Testis (tissue), 2 donors: ENCODE measurements at regions not wholly inside any gene's neighbourhood (a gene's known extent, or its start where the extent isn't known, plus 50 kb on each side); places are given as distances from the start of the nearest gene placed in this dataset.

Experiments used
- DNase-seq: peaks from one replicate; pipeline ENCODE4 v3.0.0-alpha.2; 2019
- H3K27ac ChIP-seq, 2 donors: fragments of 200-600 bp; sonication (generic); one replicate each; pipeline ENCODE4 v1.5.1; 2019
- H3K27me3 ChIP-seq: fragments of 200-600 bp; sonication (generic); one replicate; pipeline ENCODE4 v1.5.1; 2019
- H3K36me3 ChIP-seq: fragments of 200-600 bp; sonication (generic); one replicate; pipeline ENCODE4 v1.5.1; 2017; ENCODE audit warnings: low read depth; ENCODE audit errors: missing control alignments
- H3K4me1 ChIP-seq: fragments of 200-600 bp; sonication (generic); one replicate; pipeline ENCODE4 v1.5.1; 2019
- H3K4me3 ChIP-seq, 2 donors: fragments of 200-600 bp; sonication (generic); one replicate each; pipeline ENCODE4 v1.5.1; 2017 to 2019
- H3K9me3 ChIP-seq: fragments of 200-600 bp; sonication (generic); one replicate; pipeline ENCODE4 v1.5.1; 2017
- POLR2A ChIP-seq: fragments of 450-650 bp; IDR thresholded peaks from one replicate; pipeline ENCODE4 v1.6.1; 2017; ENCODE audit warnings: antibody characterized with exemption, mild to moderate bottlenecking, moderate library complexity
- WGBS, 2 donors: methylation state at CpG; one replicate each; pipeline ENCODE4 v1.1.5; 2018; 5-methylcytosine and 5-hydroxymethylcytosine counted together
- intact Hi-C: fragments of 100-400 bp; cut with DNase I; formaldehyde crosslinking; loops from one replicate; pipeline ENCODE4 v1.15.1; 2023; ENCODE audit warnings: low total_unique reads
- TF ChIP-seq, protein P1 (sequence below), 3 experiments: fragments of 450-650 bp in 2 of 3; fragments of 200-600 bp in 1 of 3; sonication (generic) in 1 of 3; IDR thresholded peaks; one replicate each; pipeline ENCODE4 v1.5.1; 2016 to 2019; ENCODE audit warnings: antibody characterized with exemption in 3 of 3, mild to moderate bottlenecking in 2 of 3, moderate library complexity in 1 of 3

DNA sequence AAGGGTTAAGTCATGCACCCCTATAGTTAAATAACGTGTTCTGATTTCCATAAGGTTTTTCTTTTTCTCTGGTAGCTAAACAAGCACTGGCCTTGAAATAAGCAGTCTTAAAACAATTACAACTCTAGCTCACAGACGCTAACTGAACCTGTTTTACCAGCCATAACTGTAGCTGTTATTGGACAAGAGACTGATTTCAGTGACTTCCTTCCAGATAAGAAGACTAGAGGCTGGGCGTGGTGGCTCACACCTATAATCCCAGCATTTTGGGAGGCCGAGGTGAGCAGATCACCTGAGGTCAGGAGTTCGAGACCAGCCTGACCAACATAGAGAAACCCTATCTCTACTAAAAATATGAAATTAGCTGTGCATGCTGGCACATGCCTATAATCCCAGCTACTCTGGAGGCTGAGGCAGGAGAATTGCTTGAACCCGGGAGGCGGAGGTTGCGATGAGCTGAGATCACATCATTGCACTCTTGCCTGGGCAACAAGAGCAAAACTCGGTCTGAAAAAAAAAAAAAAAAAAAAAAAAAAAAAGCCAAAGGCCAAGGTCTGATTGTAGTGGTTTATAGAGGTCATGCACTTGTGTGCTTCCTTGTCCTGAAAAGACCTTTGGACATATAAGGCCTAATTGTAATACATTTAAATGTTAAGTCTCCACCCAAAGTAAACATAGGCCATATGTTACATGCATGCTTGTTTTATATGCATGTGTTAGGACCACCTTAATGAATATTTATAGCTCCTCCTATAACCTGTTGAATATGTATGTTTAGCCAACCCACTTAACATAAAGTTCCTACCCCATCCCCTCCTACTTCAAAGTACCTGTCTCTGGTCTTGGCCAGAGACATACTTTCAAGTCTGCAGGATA lies 319.5 kb upstream of the CA10 start:
- TF ChIP-seq POLR2A: no peak
- TF ChIP-seq, protein P1, sequence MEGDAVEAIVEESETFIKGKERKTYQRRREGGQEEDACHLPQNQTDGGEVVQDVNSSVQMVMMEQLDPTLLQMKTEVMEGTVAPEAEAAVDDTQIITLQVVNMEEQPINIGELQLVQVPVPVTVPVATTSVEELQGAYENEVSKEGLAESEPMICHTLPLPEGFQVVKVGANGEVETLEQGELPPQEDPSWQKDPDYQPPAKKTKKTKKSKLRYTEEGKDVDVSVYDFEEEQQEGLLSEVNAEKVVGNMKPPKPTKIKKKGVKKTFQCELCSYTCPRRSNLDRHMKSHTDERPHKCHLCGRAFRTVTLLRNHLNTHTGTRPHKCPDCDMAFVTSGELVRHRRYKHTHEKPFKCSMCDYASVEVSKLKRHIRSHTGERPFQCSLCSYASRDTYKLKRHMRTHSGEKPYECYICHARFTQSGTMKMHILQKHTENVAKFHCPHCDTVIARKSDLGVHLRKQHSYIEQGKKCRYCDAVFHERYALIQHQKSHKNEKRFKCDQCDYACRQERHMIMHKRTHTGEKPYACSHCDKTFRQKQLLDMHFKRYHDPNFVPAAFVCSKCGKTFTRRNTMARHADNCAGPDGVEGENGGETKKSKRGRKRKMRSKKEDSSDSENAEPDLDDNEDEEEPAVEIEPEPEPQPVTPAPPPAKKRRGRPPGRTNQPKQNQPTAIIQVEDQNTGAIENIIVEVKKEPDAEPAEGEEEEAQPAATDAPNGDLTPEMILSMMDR (IDR thresholded peaks at IDR 0.05): no peak
- Histone ChIP-seq H3K9me3 (no peaks in the 10 kb centered on the region), H3K27me3 (no peaks in the 10 kb centered on the region), H3K4me3 (no peak overlapping the region), H3K36me3 (no peaks in the 10 kb centered on the region), H3K4me1 (no peaks in the 10 kb centered on the region), H3K27ac (no peak overlapping the region)
- WGBS, 2 donors: 78 to 92% methylated on average over 9 of the region's 9 CpGs
- intact Hi-C loops: no loop called here
- DNase-seq: no peak

- H3K27me3 ChIP-seq: no peaks in the 10 kb centered on the region
Observed at GRCh38 chr17:52476638-52477313, 318.3 kb upstream of the CA10 start.

GRCh38 chr17:52470553-52470952 lies 312.0 kb upstream of the CA10 start:
- Histone ChIP-seq H3K27me3 (no peaks in the 10 kb centered on the region), H3K4me1 (no peaks in the 10 kb centered on the region), H3K36me3 (no peaks in the 10 kb centered on the region), H3K4me3 (no peak overlapping the region), H3K27ac (no peak overlapping the region), H3K9me3 (no peaks in the 10 kb centered on the region)
- no peak for TF ChIP-seq POLR2A
- TF ChIP-seq, protein P1 (IDR thresholded peaks at IDR 0.05): no peak
- DNase-seq: no peak
- WGBS, 2 donors: 93 to 98% methylated on average over 2 of the region's 2 CpGs
- intact Hi-C loops: no loop called here

More at GRCh38 chr17:52476638-52477313, 318.3 kb upstream of the CA10 start:
- Histone ChIP-seq H3K9me3 (no peaks in the 10 kb centered on the region), H3K4me1 (no peaks in the 10 kb centered on the region), H3K4me3 (no peak overlapping the region), H3K36me3 (no peaks in the 10 kb centered on the region), H3K27ac (no peak overlapping the region)
- no peak for DNase-seq
- intact Hi-C loops: no loop called here
- WGBS, 2 donors: 82 to 85% methylated on average over 2 of the region's 2 CpGs
- TF ChIP-seq, protein P1 (IDR thresholded peaks at IDR 0.05): no peak
- TF ChIP-seq POLR2A: no peak

DNA sequence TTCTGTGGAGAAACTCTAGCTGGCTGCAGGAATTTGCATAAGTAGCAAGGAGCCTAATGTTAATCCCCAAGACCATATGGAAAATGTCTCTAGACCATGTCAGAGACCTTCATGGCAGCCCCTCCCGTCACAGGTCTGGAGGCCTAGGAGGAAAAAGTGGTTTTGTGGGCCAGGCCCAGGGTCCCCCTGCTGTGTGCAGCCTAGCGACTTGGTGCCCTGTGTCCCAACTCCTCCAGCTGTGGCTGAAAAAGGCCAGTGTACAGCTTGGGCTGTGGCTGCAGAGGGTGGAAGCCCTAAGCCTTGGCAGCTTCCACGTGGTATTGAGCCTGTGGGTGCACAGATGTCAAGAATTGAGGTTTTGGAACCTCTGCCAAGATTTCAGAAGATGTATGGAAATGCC lies 306.9 kb upstream of the CA10 start:
- intact Hi-C loops: no loop called here
- H3K4me3 ChIP-seq: no peak overlapping the region
- DNase-seq: no peak
- H3K27ac ChIP-seq: no peak overlapping the region
- no peak for TF ChIP-seq POLR2A
- TF ChIP-seq, protein P1 (IDR thresholded peaks at IDR 0.05): no peak
- H3K36me3 ChIP-seq: no peaks in the 10 kb centered on the region
- H3K4me1 ChIP-seq: no peaks in the 10 kb centered on the region
- 78 to 84% methylated on average over 3 of the region's 3 CpGs for WGBS, 2 donors
- H3K9me3 ChIP-seq: no peaks in the 10 kb centered on the region
- no peaks in the 10 kb centered on the region for H3K27me3 ChIP-seq
